Stimulated activated naive B cell treated with anti-CD40 and anti-IgM and Interleukin-4, amounts not matched to agents 10 μg/mL and 1 μg/mL and 100 μg/mL, for 72 hours (primary cell): ENCODE measurements at regions not wholly inside any gene's neighbourhood (a gene's known extent, or its start where the extent isn't known, plus 50 kb on each side); places are given as distances from the start of the nearest gene placed in this dataset.
"Not testable (repeated sequence)": the region's sequence is repeated elsewhere in the genome, so short reads cannot be mapped to it uniquely, and the experiment has no call there.

Experiments used
- ATAC-seq, 2 donors: fragments of 150-1000 bp; cut with Tn5 transposase; replicated peaks; 2 replicates each; pipeline ENCODE4 v1.10.0; 2021; ENCODE audit warnings: moderate library complexity in 1 of 2
- DNase-seq: peaks from one replicate; pipeline ENCODE4 v3.0.0; 2021
- H3K27ac Mint-ChIP-seq: one replicate; pipeline ENCODE4 v1.8.0; 2022; ENCODE audit warnings: mild to moderate bottlenecking, mixed read lengths
- H3K27me3 Mint-ChIP-seq, 2 donors: one replicate each; pipeline ENCODE4 v1.8.0; 2022; ENCODE audit warnings: mixed read lengths in 2 of 2
- H3K36me3 Mint-ChIP-seq, 2 donors: one replicate each; pipeline ENCODE4 v1.8.0; 2022; ENCODE audit warnings: mixed read lengths in 2 of 2, mild to moderate bottlenecking in 1 of 2
- H3K4me1 Mint-ChIP-seq, 2 donors: one replicate each; pipeline ENCODE4 v1.8.0; 2022; ENCODE audit warnings: mixed read lengths in 2 of 2, mild to moderate bottlenecking in 1 of 2
- H3K4me3 Mint-ChIP-seq, 2 donors: one replicate each; pipeline ENCODE4 v1.8.0; 2022; ENCODE audit warnings: mild to moderate bottlenecking in 2 of 2, mixed read lengths in 2 of 2, moderate library complexity in 1 of 2
- H3K9me3 Mint-ChIP-seq, 2 donors: one replicate each; pipeline ENCODE4 v1.8.0; 2022; ENCODE audit warnings: mixed read lengths in 2 of 2, mild to moderate bottlenecking in 1 of 2

DNA sequence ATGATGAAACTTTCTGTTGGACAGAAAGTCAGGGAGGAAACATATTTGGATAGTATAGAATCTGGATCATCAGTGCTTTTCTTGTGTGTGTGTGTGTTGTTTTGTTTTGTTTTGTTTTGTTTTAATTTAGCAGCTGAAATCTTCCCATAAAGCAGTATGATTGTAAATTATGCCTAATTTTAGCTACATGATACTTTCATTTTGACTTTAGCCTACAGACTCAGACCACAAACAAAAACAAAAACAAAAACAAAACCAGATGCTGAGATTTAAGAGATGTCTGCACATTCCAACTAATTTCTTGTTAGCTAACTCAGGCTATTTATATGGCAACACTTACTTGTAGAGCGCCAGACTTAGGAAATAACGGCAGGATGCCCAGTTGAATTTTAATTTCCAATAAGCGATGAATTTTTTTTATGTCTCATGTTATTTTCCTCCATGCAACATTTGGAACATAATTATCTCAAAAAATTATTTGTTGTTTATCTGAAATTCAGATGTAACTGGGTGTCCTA, 119.5 kb upstream of the TRPC7 start:
- ATAC-seq = no peak
- no peaks in the 10 kb centered on the region for H3K4me1 Mint-ChIP-seq
- no peak overlapping the region for H3K27ac Mint-ChIP-seq
- no peaks in the 10 kb centered on the region for H3K9me3 Mint-ChIP-seq
- H3K27me3 Mint-ChIP-seq = no peaks in the 10 kb centered on the region
- no peak for DNase-seq
- no peak overlapping the region for H3K4me3 Mint-ChIP-seq
- H3K36me3 Mint-ChIP-seq = no peaks in the 10 kb centered on the region

DNA sequence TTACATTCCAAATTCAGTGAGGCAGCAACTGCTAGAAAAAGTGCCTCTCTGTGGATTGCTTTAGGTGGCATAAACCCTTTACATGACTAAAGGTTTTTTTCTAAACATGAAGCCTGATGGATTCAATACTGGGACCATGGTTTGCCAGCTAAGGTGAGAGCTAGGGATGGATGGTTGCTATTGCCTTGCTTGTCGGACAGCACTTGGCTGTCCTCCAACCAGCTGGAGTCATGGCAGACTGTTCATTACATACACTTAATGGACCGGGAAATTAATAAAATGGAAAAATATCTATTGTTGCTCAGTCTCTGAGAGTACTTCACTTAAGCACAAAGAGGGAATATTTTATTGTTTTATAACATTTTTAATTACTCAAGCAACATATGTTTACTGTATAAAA, 116.9 kb upstream of the TRPC7 start:
- ATAC-seq (no peak), DNase-seq (no peak)
- no peak overlapping the region for H3K4me3 Mint-ChIP-seq
- H3K27ac Mint-ChIP-seq = no peak overlapping the region
- H3K27me3 Mint-ChIP-seq = no peaks in the 10 kb centered on the region
- H3K9me3 Mint-ChIP-seq = no peaks in the 10 kb centered on the region
- no peaks in the 10 kb centered on the region for H3K4me1 Mint-ChIP-seq
- H3K36me3 Mint-ChIP-seq = no peaks in the 10 kb centered on the region

DNA sequence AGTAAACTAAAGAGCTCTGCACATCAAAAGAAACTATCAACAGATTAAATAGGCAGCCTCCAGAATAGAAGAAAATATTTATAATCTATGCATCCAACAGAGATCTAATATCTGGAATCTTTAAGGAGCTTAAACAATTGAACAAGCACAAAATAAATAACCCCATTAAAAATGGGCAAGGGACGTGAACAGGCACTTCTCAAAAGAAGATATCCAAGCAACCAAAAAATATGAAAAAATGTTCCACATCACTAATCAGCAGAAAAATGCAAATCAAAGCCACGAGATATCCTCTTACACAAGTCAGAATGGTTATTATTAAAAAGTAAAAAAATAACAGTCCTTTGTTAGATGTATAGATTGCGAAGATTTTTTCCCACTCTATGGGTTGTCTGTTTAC, 109.1 kb upstream of the TRPC7 start:
- Mint-ChIP-seq H3K36me3 (no peaks in the 10 kb centered on the region), H3K27me3 (no peaks in the 10 kb centered on the region), H3K4me1 (no peaks in the 10 kb centered on the region), H3K27ac (no peak overlapping the region), H3K9me3 (peaks cover 6 to 10% of the 10 kb centered on the region in 2 donors), H3K4me3 (no peak overlapping the region)
- no peak for ATAC-seq
- no peak for DNase-seq

DNA sequence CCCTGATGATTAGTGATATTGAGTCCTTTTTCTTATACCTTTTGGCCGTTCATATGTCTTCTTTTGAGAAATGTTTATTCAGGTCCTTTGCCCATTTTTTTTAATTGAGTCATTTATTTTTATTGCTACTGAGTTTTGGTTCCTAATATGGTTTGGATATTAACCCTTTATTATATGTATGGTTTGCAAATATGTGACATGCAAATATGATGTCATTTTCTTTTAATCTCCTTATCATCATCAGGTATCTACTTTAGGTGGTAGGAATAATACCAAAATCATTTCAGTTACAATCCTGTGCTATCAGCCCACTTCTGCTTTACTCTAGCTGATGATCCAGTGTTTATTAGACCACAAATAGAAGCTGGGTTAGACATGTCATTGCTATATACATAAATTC, 102.3 kb upstream of the TRPC7 start:
- H3K4me1 Mint-ChIP-seq = no peaks in the 10 kb centered on the region
- H3K9me3 Mint-ChIP-seq = peaks cover 3% of the 10 kb centered on the region in 2 donors
- no peak for ATAC-seq
- no peak for DNase-seq
- H3K27me3 Mint-ChIP-seq = no peaks in the 10 kb centered on the region
- no peak overlapping the region for H3K4me3 Mint-ChIP-seq
- no peaks in the 10 kb centered on the region for H3K36me3 Mint-ChIP-seq
- no peak overlapping the region for H3K27ac Mint-ChIP-seq

DNA sequence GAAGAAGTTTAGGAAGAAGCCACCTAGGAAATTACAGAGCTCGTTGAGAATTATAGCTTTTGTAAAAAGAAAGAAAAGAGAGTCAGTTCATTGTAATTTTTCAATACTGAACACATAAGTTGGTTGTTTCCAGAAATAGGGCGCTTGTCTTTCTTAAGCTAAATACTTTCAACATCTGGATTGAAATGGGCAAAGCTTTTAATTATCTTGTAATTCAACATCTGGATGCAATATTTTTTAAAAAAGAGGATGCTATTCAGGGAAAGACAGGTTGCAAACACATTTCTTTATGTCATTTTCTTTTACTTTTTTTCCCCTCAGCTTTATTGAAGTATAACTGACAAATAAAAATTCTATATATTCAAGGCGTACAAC, 100.7 kb upstream of the TRPC7 start:
- H3K9me3 Mint-ChIP-seq = no peaks in the 10 kb centered on the region
- H3K4me3 Mint-ChIP-seq = no peak overlapping the region
- H3K27me3 Mint-ChIP-seq = no peaks in the 10 kb centered on the region
- no peak for DNase-seq
- ATAC-seq = no peak
- no peaks in the 10 kb centered on the region for H3K4me1 Mint-ChIP-seq
- H3K36me3 Mint-ChIP-seq = no peaks in the 10 kb centered on the region
- no peak overlapping the region for H3K27ac Mint-ChIP-seq

DNA sequence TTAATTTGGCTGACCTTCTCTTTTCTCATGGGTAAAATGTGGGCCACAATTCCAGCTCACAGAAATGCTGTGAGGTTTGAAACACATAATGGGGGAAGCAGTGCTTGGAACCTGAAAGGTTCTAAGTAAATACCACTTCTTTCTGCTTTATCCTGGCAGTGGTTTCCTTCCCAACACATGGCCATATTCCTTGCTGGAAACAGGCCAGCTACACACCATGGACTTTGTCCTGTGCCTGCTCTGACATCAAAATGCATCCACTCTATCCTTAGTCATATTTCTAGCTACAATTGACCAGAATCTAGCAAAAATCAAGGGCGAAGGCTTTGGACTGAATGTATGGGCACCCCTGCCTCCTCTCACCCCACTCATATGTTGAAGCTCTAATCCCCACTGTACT, 93.1 kb upstream of the TRPC7 start:
- H3K4me1 Mint-ChIP-seq = no peaks in the 10 kb centered on the region
- H3K27me3 Mint-ChIP-seq = no peaks in the 10 kb centered on the region
- H3K9me3 Mint-ChIP-seq = peaks cover 0 to 4% of the 10 kb centered on the region in 2 donors
- H3K4me3 Mint-ChIP-seq = no peak overlapping the region
- ATAC-seq = no peak
- no peak overlapping the region for H3K27ac Mint-ChIP-seq
- no peak for DNase-seq
- no peaks in the 10 kb centered on the region for H3K36me3 Mint-ChIP-seq

DNA sequence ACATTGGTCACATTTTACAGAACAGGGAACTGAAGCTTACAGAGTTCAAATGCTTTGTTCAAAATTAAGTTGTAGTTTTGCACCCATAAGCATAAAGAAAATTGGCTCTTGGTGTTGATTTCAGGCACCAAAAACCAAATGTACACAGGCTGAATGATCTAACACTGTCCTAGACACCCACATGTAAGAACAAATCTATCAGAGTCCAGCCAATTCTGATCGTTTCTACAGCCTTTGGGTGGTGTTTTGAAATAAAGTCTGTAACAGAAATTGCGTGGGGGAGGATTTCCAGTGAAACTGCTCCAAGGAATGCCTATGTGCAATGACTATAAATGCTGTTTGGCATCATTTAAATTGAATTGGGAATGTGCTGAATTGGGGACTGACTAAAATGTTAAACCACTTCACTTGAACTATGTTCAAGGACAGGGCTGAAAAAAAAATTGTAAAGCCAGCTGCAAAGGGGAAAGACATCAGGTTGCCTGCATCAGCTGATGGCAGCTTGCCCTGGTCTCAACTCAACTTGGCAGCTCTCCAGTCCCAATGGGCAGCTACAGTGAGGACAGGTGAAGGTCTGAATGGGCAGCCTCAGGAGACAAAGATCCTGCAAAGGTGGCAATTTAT, 92.2 kb upstream of the TRPC7 start:
- no peak for ATAC-seq
- Mint-ChIP-seq H3K27me3 (no peaks in the 10 kb centered on the region), H3K4me1 (no peaks in the 10 kb centered on the region), H3K4me3 (no peak overlapping the region), H3K27ac (no peak overlapping the region), H3K36me3 (no peaks in the 10 kb centered on the region), H3K9me3 (peaks cover 0 to 4% of the 10 kb centered on the region in 2 donors)
- DNase-seq = no peak

DNA sequence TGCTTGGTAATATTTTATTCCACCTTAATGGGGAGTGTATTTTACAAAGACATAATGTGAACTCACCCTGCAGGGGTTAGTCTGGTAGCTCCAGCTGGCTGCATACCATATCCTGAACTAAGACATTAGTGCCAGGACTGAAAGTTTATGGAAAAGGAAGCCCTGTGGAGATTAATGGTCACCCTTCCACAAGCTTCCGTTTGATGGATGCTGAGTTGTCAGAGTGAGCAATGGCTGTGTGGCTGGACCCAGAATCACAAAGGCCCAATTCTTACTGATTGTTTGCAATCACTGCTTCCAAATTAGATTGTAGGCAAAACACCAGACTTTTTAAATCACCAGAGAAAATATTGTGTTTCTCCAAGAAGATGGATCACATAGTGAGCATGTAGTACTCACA, 90.1 kb upstream of the TRPC7 start:
- ATAC-seq = no peak
- Mint-ChIP-seq H3K4me3 (no peak overlapping the region), H3K4me1 (no peaks in the 10 kb centered on the region), H3K36me3 (no peaks in the 10 kb centered on the region), H3K9me3 (peaks cover 0 to 4% of the 10 kb centered on the region in 2 donors), H3K27ac (no peak overlapping the region), H3K27me3 (no peaks in the 10 kb centered on the region)
- DNase-seq = no peak

DNA sequence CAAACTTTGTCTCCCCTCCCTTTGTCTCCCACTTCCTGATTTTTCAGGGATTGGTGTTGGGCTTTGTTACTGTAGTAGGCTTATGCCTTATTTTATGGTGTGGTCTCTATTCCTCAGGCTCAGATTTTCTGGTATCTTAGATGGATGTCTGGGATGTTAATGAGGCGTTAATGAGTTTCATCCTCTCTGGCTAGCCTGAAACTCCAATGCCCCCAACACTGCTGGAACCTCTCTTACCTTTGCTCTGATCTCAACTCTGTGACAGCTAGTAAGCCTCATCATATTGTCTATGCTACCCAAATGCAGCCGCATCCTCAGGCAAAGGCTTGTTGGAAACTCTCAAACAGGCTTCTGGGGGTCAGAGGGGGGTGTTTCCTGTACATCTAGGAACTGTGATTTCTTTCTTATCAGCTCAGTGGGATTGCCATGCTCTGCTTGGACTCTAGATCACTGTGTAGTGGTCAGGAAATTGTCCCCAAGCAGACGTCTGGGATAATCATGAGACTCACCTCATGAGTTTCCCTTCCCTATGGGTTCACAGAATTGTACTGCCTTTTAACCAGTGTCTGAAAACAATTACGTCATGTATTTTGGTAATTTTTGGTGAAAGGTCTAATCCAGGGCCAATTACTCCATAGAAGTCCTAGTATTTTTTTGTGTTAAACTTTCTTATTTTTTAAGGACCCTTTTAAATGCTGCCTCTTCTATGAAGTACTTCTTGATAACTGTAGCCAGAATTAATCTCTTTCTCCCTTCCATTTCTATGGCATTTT, 88.8 kb upstream of the TRPC7 start:
- no peaks in the 10 kb centered on the region for H3K4me1 Mint-ChIP-seq
- ATAC-seq (no peak), DNase-seq (no peak)
- H3K36me3 Mint-ChIP-seq = no peaks in the 10 kb centered on the region
- H3K4me3 Mint-ChIP-seq = no peak overlapping the region
- H3K9me3 Mint-ChIP-seq = no peaks in the 10 kb centered on the region
- H3K27me3 Mint-ChIP-seq = no peaks in the 10 kb centered on the region
- no peak overlapping the region for H3K27ac Mint-ChIP-seq

DNA sequence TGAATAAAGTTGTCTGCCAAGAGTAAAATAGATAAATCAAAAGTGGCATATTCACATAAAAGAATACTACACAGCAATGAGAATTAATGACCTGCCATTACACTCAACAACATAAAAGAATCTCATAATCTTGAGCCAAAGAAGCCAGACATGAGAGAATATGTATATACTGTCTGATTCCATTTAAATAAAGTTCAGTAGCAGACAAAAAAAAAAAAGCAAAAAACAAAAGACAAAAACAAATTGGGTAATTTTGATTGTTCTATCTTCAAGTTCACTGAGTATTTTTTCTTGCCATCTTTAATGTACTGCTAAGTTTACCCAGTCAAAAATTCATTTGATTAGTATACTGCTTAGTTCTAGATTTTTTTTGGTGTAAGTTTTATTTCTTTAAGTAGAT, 87.9 kb upstream of the TRPC7 start:
- Mint-ChIP-seq H3K4me3 (no peak overlapping the region), H3K4me1 (no peaks in the 10 kb centered on the region), H3K9me3 (peaks cover 0 to 4% of the 10 kb centered on the region in 2 donors), H3K27ac (no peak overlapping the region), H3K36me3 (no peaks in the 10 kb centered on the region), H3K27me3 (no peaks in the 10 kb centered on the region)
- DNase-seq (no peak), ATAC-seq (no peak)

DNA sequence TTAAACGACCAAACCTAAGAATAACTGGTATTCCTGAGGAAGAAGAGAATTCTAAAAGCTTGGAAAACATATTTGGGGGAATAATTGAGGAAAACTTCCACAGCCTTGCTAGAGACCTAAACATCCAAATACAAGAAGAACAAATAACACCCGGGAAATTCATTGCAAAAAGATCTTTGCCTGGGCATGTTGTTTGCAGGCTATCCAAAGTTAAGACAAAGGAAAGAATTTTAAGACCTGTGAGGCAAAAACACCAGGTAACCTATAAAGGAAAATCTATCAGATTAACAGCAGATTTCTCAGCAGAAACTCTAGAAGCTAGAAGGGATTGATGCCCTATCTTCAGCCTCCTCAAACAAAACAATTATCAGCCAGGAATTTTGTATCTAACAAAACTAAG, 82.2 kb upstream of the TRPC7 start:
- ATAC-seq, H3K4me1 Mint-ChIP-seq, DNase-seq, H3K9me3 Mint-ChIP-seq, H3K27ac Mint-ChIP-seq, H3K27me3 Mint-ChIP-seq, H3K4me3 Mint-ChIP-seq, H3K36me3 Mint-ChIP-seq: not testable (repeated sequence)

DNA sequence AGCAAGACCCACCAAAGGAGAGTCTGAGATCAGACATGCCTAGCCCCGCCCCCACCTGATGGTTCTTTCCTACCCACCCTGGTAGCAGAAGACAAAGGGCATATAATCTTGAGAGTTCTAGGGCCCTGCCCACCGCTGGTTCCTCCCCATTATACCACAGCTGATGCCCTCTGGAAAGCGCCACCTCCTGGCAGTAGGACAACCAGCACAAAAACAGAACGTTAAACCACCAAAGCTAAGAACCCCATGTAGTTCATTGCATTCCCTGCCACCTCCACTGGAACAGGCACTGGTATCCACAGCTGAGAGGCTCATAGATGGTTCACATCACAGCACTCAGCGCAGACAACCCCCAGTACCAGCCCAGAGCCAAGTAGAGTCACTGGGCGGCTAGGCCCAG, 81.2 kb upstream of the TRPC7 start:
- Mint-ChIP-seq H3K4me1 (no peaks in the 10 kb centered on the region), H3K27me3 (no peaks in the 10 kb centered on the region), H3K27ac (no peak overlapping the region), H3K4me3 (no peak overlapping the region), H3K9me3 (peaks cover 4 to 7% of the 10 kb centered on the region in 2 donors), H3K36me3 (no peaks in the 10 kb centered on the region)
- no peak for DNase-seq
- ATAC-seq = no peak

DNA sequence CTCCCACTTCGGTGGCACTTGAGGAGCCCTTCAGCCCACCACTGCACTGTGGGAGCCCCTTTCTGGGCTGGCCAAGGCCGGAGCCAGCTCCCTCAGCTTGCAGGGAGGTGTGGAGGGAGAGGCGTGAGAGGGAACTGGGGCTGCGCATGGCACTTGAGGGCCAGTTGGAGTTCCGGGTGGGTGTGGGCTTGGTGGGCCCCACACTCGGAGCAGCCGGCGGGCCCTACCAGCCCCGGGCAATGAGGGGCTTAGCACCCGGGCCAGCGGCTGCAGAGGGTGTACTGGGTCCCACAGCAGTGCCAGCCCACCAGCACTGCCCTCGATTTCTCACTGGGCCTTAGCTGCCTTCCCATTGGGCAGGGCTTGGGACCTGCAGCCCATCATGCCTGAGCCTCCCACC, 78.8 kb upstream of the TRPC7 start:
- H3K9me3 Mint-ChIP-seq, ATAC-seq, H3K4me1 Mint-ChIP-seq, H3K27ac Mint-ChIP-seq, DNase-seq, H3K4me3 Mint-ChIP-seq, H3K36me3 Mint-ChIP-seq, H3K27me3 Mint-ChIP-seq: not testable (repeated sequence)

DNA sequence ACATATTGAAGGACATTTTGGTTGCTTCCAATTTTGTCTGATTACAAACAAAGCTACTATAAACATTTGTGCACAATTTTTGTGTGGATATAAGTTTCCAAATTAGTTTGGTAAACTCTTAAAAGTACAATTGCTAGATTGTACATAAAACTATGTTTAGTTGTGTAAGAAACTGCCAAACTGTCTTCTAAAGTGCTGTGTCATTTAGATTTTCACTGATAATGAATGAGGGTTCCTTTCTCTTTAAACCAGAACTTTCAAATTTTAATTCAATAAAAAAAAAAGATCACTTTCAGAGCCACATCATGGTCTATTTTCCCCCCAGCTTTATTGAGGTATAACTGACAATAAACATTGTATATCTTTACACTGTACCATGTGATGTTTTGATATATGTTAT, 74.0 kb upstream of the TRPC7 start:
- no peak for DNase-seq
- Mint-ChIP-seq H3K27me3 (no peaks in the 10 kb centered on the region), H3K9me3 (peaks cover 0 to 9% of the 10 kb centered on the region in 2 donors), H3K4me1 (no peaks in the 10 kb centered on the region), H3K36me3 (no peaks in the 10 kb centered on the region), H3K27ac (no peak overlapping the region), H3K4me3 (no peak overlapping the region)
- ATAC-seq = no peak

DNA sequence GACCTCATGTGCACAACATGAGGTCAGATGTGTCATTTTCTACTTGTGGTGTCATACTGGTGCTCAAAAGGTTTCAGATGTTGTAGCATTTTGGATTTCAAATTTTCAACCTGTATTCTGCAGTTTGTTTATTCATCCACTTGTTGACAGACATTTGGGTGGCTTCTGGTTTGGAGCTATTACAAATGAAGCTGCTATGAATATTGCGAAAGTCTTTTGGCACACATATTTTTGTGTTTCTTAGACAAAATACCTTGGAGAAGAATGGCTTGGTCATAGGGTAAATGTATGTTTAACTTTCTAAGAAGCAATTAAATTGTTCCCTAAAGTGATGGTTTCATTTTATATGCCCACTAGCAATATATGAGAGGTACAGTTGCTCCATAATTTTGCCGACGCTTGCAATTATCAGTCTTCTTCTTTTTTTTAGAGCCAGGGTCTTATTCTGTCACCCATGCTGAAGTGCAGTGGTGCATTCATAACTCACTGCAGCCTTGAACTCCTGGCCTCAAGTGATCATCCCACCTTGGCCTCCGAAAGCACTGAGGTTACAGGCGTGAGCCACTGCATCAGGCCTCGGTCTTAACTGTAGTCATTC, 70.7 kb upstream of the TRPC7 start:
- Mint-ChIP-seq H3K4me1 (no peaks in the 10 kb centered on the region), H3K36me3 (no peaks in the 10 kb centered on the region), H3K27ac (no peak overlapping the region), H3K9me3 (peaks cover 0 to 5% of the 10 kb centered on the region in 2 donors), H3K27me3 (no peaks in the 10 kb centered on the region), H3K4me3 (no peak overlapping the region)
- DNase-seq = no peak
- ATAC-seq = no peak
